ENCODE measurements at regions not wholly inside any gene's neighbourhood (a gene's known extent, or its start where the extent isn't known, plus 50 kb on each side); places are given as distances from the start of the nearest gene placed in this dataset.

- TF ChIP-seq CTCF (IDR thresholded peaks at IDR 0.05; ENCODE audit: insufficient read depth, low read depth, low read length): no peak
- TF ChIP-seq EZH2 (IDR thresholded peaks at IDR 0.05; ENCODE audit: insufficient read depth, low read length): no peak
- Histone ChIP-seq H4K20me1 (ENCODE audit: insufficient read depth, low read length) (no peaks in the 10 kb centered on the region), H3K4me3 (ENCODE audit: insufficient read depth, low read depth, low read length) (no peak overlapping the region), H3K27ac (ENCODE audit: low read depth, low read length) (no peak overlapping the region), H3K27me3 (ENCODE audit: insufficient read depth, low read length) (peaks cover 2% of the 10 kb centered on the region), H3K9me3 (ENCODE audit: insufficient read depth, low read depth, low read length) (no peaks in the 10 kb centered on the region), H3K4me2 (ENCODE audit: low read length) (no peak overlapping the region), H3K4me1 (ENCODE audit: insufficient read depth, low read length) (no peaks in the 10 kb centered on the region), H3K79me2 (ENCODE audit: insufficient read depth, low read length) (no peaks in the 10 kb centered on the region), H3K9ac (ENCODE audit: low read length) (no peak overlapping the region), H3K36me3 (ENCODE audit: insufficient read depth, low read length) (no peaks in the 10 kb centered on the region), H2AFZ (ENCODE audit: low read depth, low read length) (no peak overlapping the region)
- no peak for DNase-seq (ENCODE audit: low read depth)
- peaks cover 8% of the 10 kb centered on the region for H3K27me3 Mint-ChIP-seq (ENCODE audit: low read depth, unreplicated experiment)
- no peaks in the 10 kb centered on the region for H3K36me3 Mint-ChIP-seq (ENCODE audit: low read depth, unreplicated experiment)
- no peak overlapping the region for H3K4me3 Mint-ChIP-seq (ENCODE audit: unreplicated experiment)
- peaks cover 7% of the 10 kb centered on the region for H3K9me3 Mint-ChIP-seq (ENCODE audit: unreplicated experiment)
- no peaks in the 10 kb centered on the region for H3K4me1 Mint-ChIP-seq (ENCODE audit: low read depth, unreplicated experiment)
- FAIRE-seq: no peak
- no peak overlapping the region for H3K27ac Mint-ChIP-seq (ENCODE audit: unreplicated experiment)
Measured at GRCh38 chr2:100655936-100656534, 93.2 kb downstream of the PDCL3 start.

GRCh38 chr2:100658017-100658416 is 95.2 kb downstream of the PDCL3 start:
- no peaks in the 10 kb centered on the region for H3K36me3 Mint-ChIP-seq (ENCODE audit: low read depth, unreplicated experiment)

More at GRCh38 chr2:100658017-100658416, 95.2 kb downstream of the PDCL3 start:
- no peak overlapping the region for H3K27ac ChIP-seq (ENCODE audit: low read depth, low read length)
- no peaks in the 10 kb centered on the region for H3K79me2 ChIP-seq (ENCODE audit: insufficient read depth, low read length)
- no peak overlapping the region for H3K4me3 ChIP-seq (ENCODE audit: insufficient read depth, low read depth, low read length)
- H3K4me3 Mint-ChIP-seq (ENCODE audit: unreplicated experiment): no peak overlapping the region
- H3K9me3 ChIP-seq (ENCODE audit: insufficient read depth, low read depth, low read length): no peaks in the 10 kb centered on the region
- H3K4me1 Mint-ChIP-seq (ENCODE audit: low read depth, unreplicated experiment): no peaks in the 10 kb centered on the region
- no peaks in the 10 kb centered on the region for H3K36me3 ChIP-seq (ENCODE audit: insufficient read depth, low read length)
- no peaks in the 10 kb centered on the region for H4K20me1 ChIP-seq (ENCODE audit: insufficient read depth, low read length)
- FAIRE-seq: no peak
- peaks cover 5% of the 10 kb centered on the region for H3K27me3 Mint-ChIP-seq (ENCODE audit: low read depth, unreplicated experiment)
- TF ChIP-seq EZH2 (IDR thresholded peaks at IDR 0.05; ENCODE audit: insufficient read depth, low read length): no peak
- no peak for TF ChIP-seq CTCF (IDR thresholded peaks at IDR 0.05; ENCODE audit: insufficient read depth, low read depth, low read length)
- no peak for DNase-seq (ENCODE audit: low read depth)
- no peak overlapping the region for H2AFZ ChIP-seq (ENCODE audit: low read depth, low read length)
- no peak overlapping the region for H3K9ac ChIP-seq (ENCODE audit: low read length)
- no peak overlapping the region for H3K4me2 ChIP-seq (ENCODE audit: low read length)
- H3K27me3 ChIP-seq (ENCODE audit: insufficient read depth, low read length): peaks cover 2% of the 10 kb centered on the region
- no peak overlapping the region for H3K27ac Mint-ChIP-seq (ENCODE audit: unreplicated experiment)
- peaks cover 7% of the 10 kb centered on the region for H3K9me3 Mint-ChIP-seq (ENCODE audit: unreplicated experiment)
- no peaks in the 10 kb centered on the region for H3K4me1 ChIP-seq (ENCODE audit: insufficient read depth, low read length)
